PC-3 (cell line): ENCODE measurements at regions not wholly inside any gene's neighbourhood (a gene's known extent, or its start where the extent isn't known, plus 50 kb on each side); places are given as distances from the start of the nearest gene placed in this dataset.
"Not testable (repeated sequence)": the region's sequence is repeated elsewhere in the genome, so short reads cannot be mapped to it uniquely, and the experiment has no call there.

Experiments
- CTCF ChIP-seq: fragments of 300-600 bp; sonication (generic); conservative IDR thresholded peaks from 2 replicates; pipeline ENCODE4 v1.5.1; 2017; ENCODE audit warnings: antibody characterized with exemption, low read depth, mild to moderate bottlenecking, low read length
- EZH2 ChIP-seq: fragments of 300-600 bp; sonication (generic); IDR thresholded peaks from one replicate; pipeline ENCODE4 v1.6.1; 2017; ENCODE audit warnings: antibody characterized with exemption, mild to moderate bottlenecking, low read length; ENCODE audit not compliant: unreplicated experiment

- TF ChIP-seq CTCF, EZH2: not testable (repeated sequence)
Measured at GRCh38 chr13:97770231-97770630, 183.2 kb upstream of the IPO5 start.
